ENCODE measurements at regions not wholly inside any gene's neighbourhood (a gene's known extent, or its start where the extent isn't known, plus 50 kb on each side); places are given as distances from the start of the nearest gene placed in this dataset.
"Not testable (repeated sequence)": the region's sequence is repeated elsewhere in the genome, so short reads cannot be mapped to it uniquely, and the experiment has no call there.

GRCh38 chr1:172717722-172718465 is 59.0 kb downstream of the FASLG start:
- peak overlapping the region in 1 of 2 donors; percentile 56 for H3K27ac Mint-ChIP-seq
- ATAC-seq (replicated peaks) = no peak
- H3K36me3 Mint-ChIP-seq (ENCODE audit: insufficient read depth) = no peaks in the 10 kb centered on the region
- no peak for DNase-seq
- no peaks in the 10 kb centered on the region for H3K9me3 Mint-ChIP-seq
- peak overlapping the region in 1 of 2 donors; percentile 8 for H3K4me3 Mint-ChIP-seq
- H3K4me1 Mint-ChIP-seq (ENCODE audit: low read depth in 2 of 2) = peaks cover 23 to 49% of the 10 kb centered on the region in 2 donors
- H3K27me3 Mint-ChIP-seq = no peaks in the 10 kb centered on the region

DNA sequence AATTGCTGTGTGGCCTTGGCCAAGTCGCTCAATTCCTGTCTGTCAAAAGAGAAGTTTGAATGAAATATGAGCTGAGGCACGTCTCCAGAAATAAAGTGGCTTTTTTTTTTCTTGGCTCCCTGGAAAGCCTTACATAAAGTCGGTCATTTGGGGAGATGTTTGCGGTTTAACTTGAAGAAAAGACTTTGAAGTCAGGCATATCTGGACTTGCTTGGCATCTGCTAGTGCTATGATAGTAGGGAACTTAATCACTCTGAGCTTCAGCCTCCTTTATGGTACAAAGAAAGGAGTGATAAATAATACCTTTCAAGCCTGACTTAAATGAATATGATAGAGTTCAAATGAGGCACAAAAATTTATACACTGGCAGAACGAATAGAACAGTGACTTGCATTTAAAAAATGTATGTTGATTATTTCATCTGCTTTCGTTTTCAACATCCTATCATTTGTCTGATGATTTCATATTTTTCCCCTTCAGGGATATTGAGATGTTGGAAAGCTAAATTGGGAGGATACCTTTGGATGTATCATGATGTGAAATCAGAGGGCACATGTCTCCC is 60.2 kb downstream of the FASLG start:
- DNase-seq = no peak
- Mint-ChIP-seq H3K4me1 (ENCODE audit: low read depth in 2 of 2) (peaks cover 22 to 47% of the 10 kb centered on the region in 2 donors), H3K36me3 (ENCODE audit: insufficient read depth) (no peaks in the 10 kb centered on the region), H3K27me3 (no peaks in the 10 kb centered on the region), H3K27ac (peak overlapping the region in 1 of 2 donors; percentile 36), H3K9me3 (no peaks in the 10 kb centered on the region), H3K4me3 (peak overlapping the region in 1 of 2 donors; percentile 28)
- ATAC-seq (replicated peaks) = no peak

- Mint-ChIP-seq H3K27ac (peak overlapping the region in 1 of 2 donors; percentile 36), H3K4me1 (ENCODE audit: low read depth in 2 of 2) (peaks cover 26 to 47% of the 10 kb centered on the region in 2 donors), H3K9me3 (no peaks in the 10 kb centered on the region), H3K36me3 (ENCODE audit: insufficient read depth) (no peaks in the 10 kb centered on the region), H3K27me3 (no peaks in the 10 kb centered on the region), H3K4me3 (peak overlapping the region in 1 of 2 donors; percentile 28)
- DNase-seq (peak; percentile 36 to 45 (median 37)), ATAC-seq (replicated peaks) (peak; percentile 81)
Observed at GRCh38 chr1:172719694-172720138, 60.8 kb downstream of the FASLG start.

- H3K9me3 Mint-ChIP-seq = no peaks in the 10 kb centered on the region
- H3K4me3 Mint-ChIP-seq = no peak overlapping the region
- H3K4me1 Mint-ChIP-seq (ENCODE audit: low read depth in 2 of 2) = peaks cover 29 to 52% of the 10 kb centered on the region in 2 donors
- no peak overlapping the region for H3K27ac Mint-ChIP-seq
- ATAC-seq (replicated peaks) (no peak), DNase-seq (no peak)
- no peaks in the 10 kb centered on the region for H3K36me3 Mint-ChIP-seq (ENCODE audit: insufficient read depth)
- H3K27me3 Mint-ChIP-seq = no peaks in the 10 kb centered on the region
Observed at GRCh38 chr1:172720339-172720738, 61.4 kb downstream of the FASLG start.

DNA sequence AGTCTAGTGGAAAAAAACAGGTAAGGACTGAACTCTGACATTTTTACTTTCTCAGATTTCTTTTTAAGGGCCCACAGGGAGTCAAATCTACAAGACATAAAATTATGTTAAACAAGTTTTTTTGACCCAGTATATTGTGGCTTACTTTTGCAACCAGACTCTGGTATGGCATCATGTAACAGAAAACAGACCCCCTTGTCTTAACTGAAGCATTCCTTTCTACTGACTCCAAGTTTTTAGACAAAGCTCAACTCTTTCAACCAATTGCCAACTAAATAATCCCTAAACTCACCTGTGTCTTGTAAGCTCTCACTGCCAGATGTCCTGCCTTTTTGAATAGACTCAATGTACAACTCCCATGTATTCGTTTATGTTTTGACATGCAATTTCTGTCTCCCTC is 64.3 kb downstream of the FASLG start:
- Mint-ChIP-seq H3K27ac (no peak overlapping the region), H3K27me3 (no peaks in the 10 kb centered on the region), H3K36me3 (ENCODE audit: insufficient read depth) (no peaks in the 10 kb centered on the region), H3K4me3 (no peak overlapping the region), H3K4me1 (ENCODE audit: low read depth in 2 of 2) (peaks cover 29 to 40% of the 10 kb centered on the region in 2 donors), H3K9me3 (peaks cover 0 to 5% of the 10 kb centered on the region in 2 donors)
- ATAC-seq (replicated peaks) (no peak), DNase-seq (no peak)

- H3K4me3 Mint-ChIP-seq = peak overlapping the region in 1 of 2 donors; percentile 6
- H3K27ac Mint-ChIP-seq = peak overlapping the region in 1 of 2 donors; percentile 24
- DNase-seq (no peak), ATAC-seq (replicated peaks) (no peak)
- peaks cover 3% of the 10 kb centered on the region for H3K36me3 Mint-ChIP-seq (ENCODE audit: insufficient read depth)
- H3K27me3 Mint-ChIP-seq = no peaks in the 10 kb centered on the region
- peaks cover 26 to 32% of the 10 kb centered on the region in 2 donors for H3K4me1 Mint-ChIP-seq (ENCODE audit: low read depth in 2 of 2)
- H3K9me3 Mint-ChIP-seq = peaks cover 0 to 5% of the 10 kb centered on the region in 2 donors
Observed at GRCh38 chr1:172724232-172724631, 65.3 kb downstream of the FASLG start.

DNA sequence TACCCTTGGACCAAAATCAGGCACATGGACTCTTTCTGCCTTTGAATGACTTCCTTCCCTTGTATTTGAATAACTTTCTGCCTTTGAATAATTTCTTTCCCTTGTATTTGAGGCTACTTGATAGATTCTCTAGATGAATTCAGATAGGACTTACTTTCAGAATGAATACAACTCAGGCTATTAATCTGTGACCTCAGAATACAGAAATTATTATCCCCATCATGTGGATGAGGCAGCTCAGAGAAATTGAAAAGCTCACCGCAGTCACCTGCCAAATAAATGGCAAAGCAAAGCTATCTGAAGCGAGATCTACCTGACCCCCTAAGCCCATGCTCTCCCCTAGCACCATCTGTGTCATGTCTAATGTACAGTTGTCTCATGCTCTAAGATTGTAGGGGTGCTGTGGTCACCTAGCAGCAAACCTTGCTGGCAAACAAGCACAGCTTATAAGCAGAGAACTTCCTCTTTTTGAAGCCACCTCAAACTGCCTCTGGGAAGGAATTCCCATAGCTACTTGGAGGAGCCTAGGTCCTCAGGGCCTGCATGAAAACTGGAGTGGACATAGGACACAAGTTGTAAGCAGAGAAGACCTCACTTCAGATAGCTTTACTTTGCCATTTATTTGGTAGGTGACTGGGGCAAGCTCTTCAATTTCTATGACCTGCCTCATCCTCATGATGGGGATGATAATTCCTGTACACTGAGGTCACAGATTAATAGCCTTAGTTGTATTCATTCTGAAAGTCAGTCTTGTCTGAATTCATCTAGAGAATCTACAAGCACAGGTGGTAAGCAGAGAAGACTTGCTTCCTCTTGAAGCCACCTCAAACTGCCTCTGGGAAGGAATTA is 66.1 kb downstream of the FASLG start:
- peak overlapping the region in 1 of 2 donors; percentile 6 for H3K4me3 Mint-ChIP-seq
- peak; percentile 21 for ATAC-seq (replicated peaks)

GRCh38 chr1:172726740-172727139 is 67.8 kb downstream of the FASLG start:
- H3K36me3 Mint-ChIP-seq (ENCODE audit: insufficient read depth) = peaks cover 3% of the 10 kb centered on the region
- H3K4me1 Mint-ChIP-seq (ENCODE audit: low read depth in 2 of 2) = peaks cover 21 to 24% of the 10 kb centered on the region in 2 donors
- peaks cover 0 to 5% of the 10 kb centered on the region in 2 donors for H3K9me3 Mint-ChIP-seq
- no peaks in the 10 kb centered on the region for H3K27me3 Mint-ChIP-seq
- DNase-seq = no peak
- H3K27ac Mint-ChIP-seq = peak overlapping the region in 1 of 2 donors; percentile 49
- ATAC-seq (replicated peaks) = no peak
- H3K4me3 Mint-ChIP-seq = no peak overlapping the region

More for the DNA sequence above, 66.1 kb downstream of the FASLG start:
- peak overlapping the region in 1 of 2 donors; percentile 24 for H3K27ac Mint-ChIP-seq
- DNase-seq = no peak
- peaks cover 21 to 24% of the 10 kb centered on the region in 2 donors for H3K4me1 Mint-ChIP-seq (ENCODE audit: low read depth in 2 of 2)
- no peaks in the 10 kb centered on the region for H3K27me3 Mint-ChIP-seq
- H3K9me3 Mint-ChIP-seq = peaks cover 0 to 5% of the 10 kb centered on the region in 2 donors
- peaks cover 3% of the 10 kb centered on the region for H3K36me3 Mint-ChIP-seq (ENCODE audit: insufficient read depth)

GRCh38 chr1:172727275-172727857 is 68.5 kb downstream of the FASLG start:
- Mint-ChIP-seq H3K9me3 (peaks cover 0 to 5% of the 10 kb centered on the region in 2 donors), H3K4me3 (no peak overlapping the region), H3K27ac (peak overlapping the region in 1 of 2 donors; percentile 26), H3K27me3 (no peaks in the 10 kb centered on the region), H3K4me1 (ENCODE audit: low read depth in 2 of 2) (peaks cover 21 to 24% of the 10 kb centered on the region in 2 donors), H3K36me3 (ENCODE audit: insufficient read depth) (peaks cover 3% of the 10 kb centered on the region)
- no peak for ATAC-seq (replicated peaks)
- DNase-seq = no peak

DNA sequence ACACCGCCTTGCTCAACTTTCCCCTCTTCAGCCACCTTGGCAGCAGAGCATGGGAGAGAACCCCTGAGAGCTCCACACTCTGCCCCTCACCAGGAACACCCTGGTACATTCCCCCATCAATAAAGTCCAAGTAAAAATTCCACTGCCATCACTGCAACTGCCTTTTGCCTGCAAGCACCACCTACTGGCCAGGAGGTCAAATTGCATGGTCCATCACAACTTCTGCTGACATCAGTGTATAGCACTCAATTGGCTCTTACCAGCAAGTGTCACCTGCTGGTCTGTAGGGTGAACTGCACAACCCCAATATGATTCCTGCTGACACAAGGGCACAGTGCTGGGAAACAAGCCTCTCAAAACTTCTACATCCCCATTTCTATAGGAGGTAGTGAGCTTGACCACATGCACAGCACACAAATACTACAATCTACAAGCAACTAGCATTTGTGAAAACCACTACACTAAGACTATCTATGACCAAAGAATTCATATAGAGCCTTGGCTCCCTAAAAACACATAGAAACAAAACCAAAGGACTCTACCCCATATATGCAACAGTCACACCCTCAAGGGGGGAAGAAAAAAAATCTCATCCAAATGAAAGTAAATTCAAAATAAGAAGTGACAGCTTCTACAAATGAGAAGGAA is 69.2 kb downstream of the FASLG start:
- H3K27me3 Mint-ChIP-seq = no peaks in the 10 kb centered on the region
- H3K4me3 Mint-ChIP-seq = no peak overlapping the region
- peaks cover 3% of the 10 kb centered on the region for H3K36me3 Mint-ChIP-seq (ENCODE audit: insufficient read depth)
- ATAC-seq (replicated peaks) (peak; percentile 98), DNase-seq (peak; percentile 30 to 33 (median 32))
- peak overlapping the region in 1 of 2 donors; percentile 26 for H3K27ac Mint-ChIP-seq
- peaks cover 0 to 5% of the 10 kb centered on the region in 2 donors for H3K9me3 Mint-ChIP-seq
- peaks cover 21 to 24% of the 10 kb centered on the region in 2 donors for H3K4me1 Mint-ChIP-seq (ENCODE audit: low read depth in 2 of 2)

- H3K27ac Mint-ChIP-seq; H3K27me3 Mint-ChIP-seq; H3K4me3 Mint-ChIP-seq; ATAC-seq (replicated peaks); H3K9me3 Mint-ChIP-seq; DNase-seq; H3K36me3 Mint-ChIP-seq (ENCODE audit: insufficient read depth): not testable (repeated sequence)
- H3K4me1 Mint-ChIP-seq (ENCODE audit: low read depth in 2 of 2) = peaks cover 21 to 24% of the 10 kb centered on the region in 2 donors
Observed at GRCh38 chr1:172728705-172729104, 69.8 kb downstream of the FASLG start.

- Mint-ChIP-seq H3K9me3 (peaks cover 0 to 5% of the 10 kb centered on the region in 2 donors), H3K4me3 (no peak overlapping the region), H3K27me3 (no peaks in the 10 kb centered on the region)
Observed at GRCh38 chr1:172732427-172732826, 73.5 kb downstream of the FASLG start.

More at GRCh38 chr1:172732427-172732826, 73.5 kb downstream of the FASLG start:
- Mint-ChIP-seq H3K4me1 (ENCODE audit: low read depth in 2 of 2) (peaks cover 7% of the 10 kb centered on the region in 2 donors), H3K27ac (no peak overlapping the region), H3K36me3 (ENCODE audit: insufficient read depth) (peaks cover 3% of the 10 kb centered on the region)
- DNase-seq (no peak), ATAC-seq (replicated peaks) (no peak)

Measured in effector memory CD8-positive, alpha-beta T cell (primary cell).